ENCODE measurements at regions not wholly inside any gene's neighbourhood (a gene's known extent, or its start where the extent isn't known, plus 50 kb on each side); places are given as distances from the start of the nearest gene placed in this dataset.
"Not testable (repeated sequence)": the region's sequence is repeated elsewhere in the genome, so short reads cannot be mapped to it uniquely, and the experiment has no call there.

DNA sequence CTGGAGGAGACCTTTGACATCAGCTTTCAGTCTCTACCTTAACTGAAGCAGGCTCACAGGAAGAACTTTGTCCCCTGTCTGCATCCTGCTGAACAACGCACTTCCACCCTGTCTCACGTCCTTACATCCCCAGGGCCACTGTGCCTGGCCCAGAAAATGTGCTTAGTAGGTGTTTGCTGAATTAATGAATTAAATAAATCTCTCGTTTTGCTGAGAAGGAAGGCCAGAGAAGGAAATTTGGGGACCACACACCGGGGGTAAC is 54.3 kb upstream of the CREB3L1 start:
- no peak for DNase-seq

DNA sequence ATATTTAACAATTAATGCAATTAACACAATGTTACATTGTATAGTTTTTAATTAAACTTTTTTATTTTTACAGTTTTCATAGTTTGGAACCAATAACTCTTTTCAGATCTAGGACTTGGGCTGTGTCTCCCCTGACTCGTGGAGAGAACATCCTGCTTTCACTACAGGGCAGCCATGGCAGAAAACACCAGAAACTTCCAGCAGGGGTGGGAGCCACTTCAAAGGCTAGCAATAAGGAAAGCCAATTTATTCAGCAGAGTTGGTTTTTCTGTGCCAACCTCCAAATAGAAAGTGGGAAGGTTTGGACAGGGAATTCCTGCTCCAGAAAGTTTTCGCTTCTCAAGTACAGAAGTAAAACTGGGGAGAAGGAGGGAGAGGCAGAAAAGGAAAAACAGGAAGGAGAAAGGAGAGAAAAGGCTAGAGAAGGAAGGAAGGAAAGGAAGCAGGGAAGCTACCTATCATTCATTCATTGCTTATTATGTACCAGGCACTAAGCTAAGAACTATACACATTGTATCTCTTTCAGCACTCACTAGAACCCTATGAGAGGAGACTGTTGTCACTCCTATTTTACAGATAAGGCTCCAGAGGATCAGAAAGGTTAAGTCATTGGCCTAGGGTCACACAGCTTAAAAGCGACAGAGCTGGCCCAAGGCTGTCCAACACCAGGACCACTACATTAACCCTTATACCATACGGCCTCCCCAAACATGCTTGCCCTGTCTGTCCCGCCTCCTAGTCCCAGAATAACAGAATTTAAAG is 54.8 kb upstream of the CREB3L1 start:
- DNase-seq: no peak

DNA sequence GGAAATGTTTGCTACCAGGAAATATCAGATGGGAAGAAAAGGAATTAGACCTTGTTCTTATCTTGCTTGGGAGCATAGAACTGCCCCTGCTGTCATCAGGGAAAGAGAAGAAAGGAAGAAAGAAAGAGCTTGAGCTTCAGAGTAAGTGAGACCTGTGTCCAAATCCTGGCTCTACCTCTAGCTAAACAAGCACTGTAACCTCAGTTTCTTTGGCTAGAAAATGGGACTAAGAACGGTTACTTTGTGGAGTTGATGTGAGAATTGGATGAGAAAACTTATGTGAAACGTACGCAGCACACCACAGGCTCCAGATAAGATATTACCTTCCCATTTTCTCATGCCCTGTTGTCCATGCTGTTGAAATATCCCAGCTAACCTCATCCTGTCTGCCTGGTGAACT is 57.1 kb upstream of the CREB3L1 start:
- DNase-seq: no peak

DNA sequence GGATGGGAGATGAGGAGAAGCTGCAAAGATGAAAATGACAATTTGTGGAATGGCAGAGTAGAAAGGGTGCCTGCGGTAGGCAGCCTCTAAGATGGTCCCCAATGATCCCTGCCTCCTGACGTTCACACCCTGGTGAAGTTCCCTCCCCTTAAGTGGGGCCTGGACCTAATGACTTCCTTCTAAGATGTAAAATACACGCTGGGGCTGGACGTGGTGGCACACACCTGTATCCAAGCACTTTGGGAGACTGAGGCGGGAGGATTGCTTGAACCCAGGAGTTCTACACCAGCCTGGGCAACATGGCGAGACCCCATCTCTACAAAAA is 60.7 kb upstream of the CREB3L1 start:
- no peak for DNase-seq

DNA sequence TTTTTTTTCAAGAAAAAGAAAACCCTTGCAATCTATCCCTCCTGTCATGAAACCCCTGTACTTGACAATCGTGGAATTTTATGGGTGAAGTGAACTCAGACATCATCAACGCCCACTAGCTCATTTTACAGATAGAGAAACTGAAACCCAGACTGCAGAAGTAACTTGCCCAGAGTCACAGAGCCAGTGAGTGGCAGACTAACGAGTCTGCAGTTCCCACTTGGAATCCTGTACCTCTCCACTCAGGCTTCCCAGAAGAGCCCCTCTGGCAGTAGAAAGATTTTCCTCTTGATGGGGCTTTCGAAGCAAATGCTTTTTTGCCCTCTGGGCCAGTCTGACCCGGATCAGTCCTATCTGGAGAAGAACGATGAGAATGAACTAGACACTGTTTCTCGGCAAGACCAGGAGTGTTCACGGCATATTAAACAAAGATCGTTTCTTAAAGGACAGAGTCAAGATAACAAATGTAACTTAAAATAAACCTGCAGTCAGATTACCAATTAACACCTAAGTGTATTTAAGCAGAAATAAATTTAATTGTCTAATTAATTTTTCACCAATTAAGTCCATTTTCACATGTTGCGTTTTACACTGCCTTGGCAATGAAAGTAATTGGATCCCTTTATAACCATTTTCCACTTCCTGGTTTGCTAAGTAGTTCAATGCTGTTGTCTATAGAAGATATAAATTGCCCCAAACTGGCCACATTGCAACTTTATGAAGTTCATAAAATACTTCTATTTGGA is 61.3 kb upstream of the CREB3L1 start:
- no peak for DNase-seq

DNA sequence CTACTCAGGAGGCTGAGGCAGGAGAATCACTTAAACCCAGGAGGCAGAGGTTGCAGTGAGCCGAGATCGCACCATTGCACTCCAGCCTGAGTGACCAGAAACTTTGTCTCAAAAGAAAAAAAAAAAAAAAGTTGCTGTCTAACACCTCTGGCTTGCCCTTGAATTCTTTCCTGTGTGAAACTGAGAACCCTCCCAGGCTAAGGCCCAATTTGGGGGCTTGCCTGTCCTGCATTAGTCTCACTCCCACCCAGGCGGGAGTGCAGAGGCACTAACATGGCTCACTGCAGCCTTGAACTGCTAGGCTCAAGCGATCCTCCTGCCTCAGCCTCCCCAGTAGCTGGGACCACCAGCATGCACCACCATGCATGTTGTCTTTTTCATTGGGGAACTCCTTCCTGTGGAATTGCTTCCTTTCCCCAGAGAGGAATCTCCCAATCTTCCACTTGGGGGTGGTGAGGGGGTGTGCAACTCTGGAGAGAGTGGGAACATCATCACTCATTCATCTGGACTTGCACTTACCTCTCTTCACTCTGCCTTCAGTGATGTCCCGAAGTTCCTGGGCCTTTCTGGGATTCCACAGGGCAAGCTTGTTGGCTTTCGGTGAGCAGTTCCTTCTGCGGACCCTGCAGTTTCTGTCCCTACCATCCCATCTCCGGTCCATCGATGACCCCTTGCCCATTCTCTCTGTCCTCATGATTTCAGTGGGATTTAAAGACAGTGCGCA is 62.1 kb upstream of the CREB3L1 start:
- no peak for DNase-seq

DNA sequence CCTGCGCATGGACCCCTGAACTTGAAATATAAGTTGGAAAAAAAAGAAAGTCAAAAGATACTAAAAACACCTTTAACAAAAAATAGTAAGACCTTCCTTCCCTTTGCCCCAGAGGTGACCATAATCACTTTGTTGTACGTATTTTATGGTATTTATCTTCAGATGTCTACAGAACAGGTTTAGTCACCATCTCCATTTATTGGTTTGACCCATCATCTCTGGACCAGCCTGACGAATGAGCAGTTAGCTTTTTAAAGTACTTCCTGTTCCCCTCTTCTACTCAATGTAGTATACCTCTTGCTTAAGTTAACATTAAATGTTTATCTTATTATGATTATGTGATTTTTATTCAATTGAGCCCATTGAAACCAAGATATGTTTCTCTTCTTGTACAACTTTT is 64.7 kb upstream of the CREB3L1 start:
- no peak for DNase-seq

DNA sequence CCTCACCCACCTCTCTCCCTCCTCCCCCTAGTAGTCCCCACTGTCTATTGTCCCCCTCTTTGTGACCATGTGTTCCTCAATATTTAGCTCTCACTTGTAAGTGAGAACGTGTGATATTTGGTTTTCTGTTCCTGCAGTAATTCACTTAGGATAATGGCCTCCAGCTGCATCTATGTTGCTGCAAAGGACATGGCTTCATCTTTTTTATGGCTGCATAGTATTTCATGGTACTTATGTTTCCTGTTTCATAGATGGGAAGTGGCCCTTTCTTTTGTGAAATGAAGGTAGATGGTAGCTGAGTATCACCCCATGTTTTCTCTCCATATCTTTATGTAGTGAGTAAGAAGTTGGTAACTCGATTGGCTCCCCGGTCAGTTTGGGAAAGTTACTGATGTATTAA is 66.6 kb upstream of the CREB3L1 start:
- no peak for DNase-seq

DNA sequence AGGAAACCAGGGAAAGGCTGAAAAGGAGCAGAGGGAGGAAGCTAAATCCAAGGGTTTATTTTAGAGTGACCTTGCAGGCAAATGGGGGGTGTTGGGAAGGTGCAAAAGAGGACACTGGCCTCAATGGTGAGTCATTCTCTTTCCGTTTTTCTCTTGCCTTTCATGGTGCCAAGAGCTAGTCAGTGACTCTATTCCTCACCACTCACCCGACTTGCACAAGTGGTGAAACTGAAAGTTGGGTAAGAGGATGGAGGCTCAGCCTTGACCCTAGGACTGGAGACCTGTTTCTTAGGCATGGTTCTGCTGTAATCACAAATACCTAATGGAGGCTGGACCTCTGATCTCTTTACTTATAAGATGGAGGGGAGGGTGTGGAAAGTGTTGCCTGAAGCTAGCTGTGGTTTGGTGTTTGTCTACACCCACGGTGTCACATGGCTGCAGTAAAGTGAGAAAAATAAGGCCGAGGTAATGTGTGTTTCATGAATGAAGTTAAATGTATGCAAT is 67.3 kb upstream of the CREB3L1 start:
- DNase-seq: no peak

DNA sequence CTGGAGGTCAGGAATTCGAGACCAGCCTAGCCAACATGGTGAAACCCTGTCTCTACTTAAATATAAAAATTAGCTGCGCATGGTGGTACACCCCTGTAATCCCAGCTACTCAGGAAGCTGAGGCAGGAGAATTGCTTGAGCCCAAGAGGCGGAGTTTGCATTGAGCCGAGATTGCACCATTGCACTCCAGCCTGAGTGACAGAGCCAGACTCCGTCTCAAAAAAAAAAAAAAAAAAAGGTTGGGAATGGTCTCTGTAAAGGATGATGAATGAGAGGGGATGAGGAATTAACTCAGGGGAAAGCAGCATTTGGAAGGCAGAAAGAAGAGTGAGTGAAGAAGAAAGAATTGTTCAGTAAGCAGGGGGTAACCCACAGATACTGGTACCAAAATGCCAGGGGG is 67.8 kb upstream of the CREB3L1 start:
- DNase-seq: not testable (repeated sequence)

DNA sequence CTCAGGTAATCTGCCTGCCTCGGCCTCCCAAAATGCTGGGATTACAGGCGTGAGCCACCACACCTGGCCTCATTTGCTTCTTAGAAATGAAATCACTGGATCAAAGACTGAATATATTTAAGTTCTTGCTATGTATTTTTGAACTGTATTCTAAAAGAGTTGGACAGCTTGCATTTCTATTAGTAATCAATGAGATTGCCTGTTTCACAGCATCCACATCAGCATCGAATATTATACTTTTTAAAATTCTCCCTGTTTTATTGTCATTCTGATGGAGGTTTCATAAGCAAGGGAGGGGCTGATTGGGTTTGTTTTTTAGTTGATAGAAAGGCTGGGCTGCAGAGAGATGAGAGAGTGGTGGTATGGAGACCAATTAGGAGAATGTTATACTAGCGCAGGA is 68.7 kb upstream of the CREB3L1 start:
- no peak for DNase-seq

DNA sequence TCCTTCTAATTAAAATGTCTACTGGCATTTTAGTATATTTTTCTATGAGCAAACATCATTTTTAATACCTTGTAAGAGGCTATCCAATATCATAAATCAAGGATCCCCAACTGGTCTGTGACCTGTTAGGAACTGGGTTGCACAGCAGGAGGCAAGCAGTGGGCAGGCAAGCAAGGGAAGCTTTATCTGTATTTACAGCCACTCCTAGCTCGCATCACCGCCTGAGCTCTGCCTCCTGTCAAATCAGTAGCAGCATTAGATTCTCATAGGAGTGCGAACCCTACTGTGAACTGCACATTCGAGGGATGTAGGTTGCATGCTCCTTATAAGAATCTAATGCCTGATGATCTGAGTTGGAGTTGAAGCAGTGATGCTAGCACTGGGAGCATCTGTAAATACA is 70.2 kb upstream of the CREB3L1 start:
- no peak for DNase-seq

DNA sequence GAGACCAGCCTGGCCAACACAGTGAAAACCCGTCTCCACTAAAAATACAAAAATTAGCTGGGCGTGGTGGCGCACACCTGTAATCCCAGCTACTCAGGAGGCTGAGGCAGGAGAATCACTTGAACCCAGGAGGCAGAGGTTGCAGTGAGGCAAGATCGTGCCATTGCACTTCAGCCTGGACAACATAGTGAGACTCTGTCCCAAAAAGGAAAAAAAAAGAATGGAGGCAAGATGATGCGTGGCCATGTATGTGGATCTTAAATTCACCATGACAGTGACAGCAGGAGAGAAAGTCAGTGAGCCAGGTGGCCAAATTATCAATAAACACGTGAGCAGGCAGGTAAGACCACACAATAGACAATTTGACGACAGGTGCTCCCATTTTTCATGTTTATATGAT is 73.0 kb upstream of the CREB3L1 start:
- DNase-seq: not testable (repeated sequence)

DNA sequence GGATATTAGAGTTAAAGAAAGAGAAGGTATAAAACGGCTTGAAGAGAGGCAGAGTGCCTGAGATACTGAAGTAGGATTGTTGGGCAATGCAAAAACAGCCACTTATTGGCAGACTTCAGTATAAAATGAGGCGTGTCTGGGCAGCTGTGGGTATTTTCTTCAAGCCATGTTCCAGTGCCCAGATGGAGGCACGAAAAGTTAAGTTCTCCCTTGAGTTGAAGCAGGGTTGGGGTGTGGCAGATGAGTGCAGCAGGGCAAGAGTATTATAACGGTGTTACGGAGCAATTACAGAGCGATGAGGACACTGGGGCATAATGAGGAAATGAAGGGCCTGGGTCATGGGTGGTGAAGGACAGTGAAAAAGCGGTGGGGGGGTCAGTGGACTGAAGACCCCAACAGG is 73.7 kb upstream of the CREB3L1 start:
- no peak for DNase-seq

DNA sequence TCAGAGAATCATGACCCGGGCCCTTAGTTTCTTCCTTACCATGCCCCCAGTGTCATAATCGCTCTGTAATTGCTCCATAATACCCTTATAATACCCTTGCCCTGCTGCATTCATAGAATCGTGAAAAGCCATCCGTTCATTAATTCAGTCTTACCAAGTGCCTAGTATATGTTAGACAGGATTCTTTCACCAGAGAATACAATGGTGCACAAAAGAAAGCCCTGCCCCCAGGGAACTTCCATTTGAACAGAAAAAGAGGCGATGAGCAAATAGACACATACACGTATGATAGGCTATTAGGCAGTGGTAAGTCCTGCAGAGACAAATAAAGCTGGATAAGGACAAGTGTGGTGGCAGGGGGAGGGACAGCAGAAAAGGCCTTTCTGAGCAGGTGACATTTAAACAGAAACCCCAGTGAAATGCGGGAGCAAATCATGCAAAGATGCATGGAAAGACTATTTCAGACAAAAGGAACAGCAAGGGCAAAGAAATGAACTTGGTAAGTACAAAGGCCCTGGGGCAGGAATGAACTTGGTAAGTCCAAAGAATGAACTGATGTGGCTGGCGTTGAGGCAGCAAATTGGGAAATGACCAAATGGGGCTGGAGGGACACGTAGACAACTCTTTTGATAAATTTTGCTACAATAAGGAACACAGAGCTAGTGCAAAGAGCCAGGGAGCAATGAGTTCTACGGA is 74.6 kb upstream of the CREB3L1 start:
- no peak for DNase-seq

DNA sequence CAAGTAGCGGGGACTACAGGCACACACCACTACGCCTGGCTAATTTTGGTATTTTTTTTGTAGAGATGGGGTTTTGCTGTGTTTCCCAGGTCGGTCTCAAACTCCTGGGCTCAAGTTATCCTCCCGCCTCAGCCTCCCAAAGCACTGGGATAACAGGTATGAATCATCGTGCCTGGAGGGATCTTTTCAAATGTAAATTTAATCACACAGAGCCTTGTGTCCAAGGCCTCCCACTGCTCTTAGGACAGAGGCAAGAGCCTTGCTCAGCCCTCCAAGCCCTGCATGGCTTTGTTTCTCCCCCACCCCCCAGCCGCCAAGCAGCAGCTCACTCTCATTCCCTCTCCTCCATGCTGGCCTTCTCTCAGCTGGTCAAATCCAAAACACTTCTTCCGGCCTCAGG is 75.3 kb upstream of the CREB3L1 start:
- DNase-seq: peak; percentile 12

DNA sequence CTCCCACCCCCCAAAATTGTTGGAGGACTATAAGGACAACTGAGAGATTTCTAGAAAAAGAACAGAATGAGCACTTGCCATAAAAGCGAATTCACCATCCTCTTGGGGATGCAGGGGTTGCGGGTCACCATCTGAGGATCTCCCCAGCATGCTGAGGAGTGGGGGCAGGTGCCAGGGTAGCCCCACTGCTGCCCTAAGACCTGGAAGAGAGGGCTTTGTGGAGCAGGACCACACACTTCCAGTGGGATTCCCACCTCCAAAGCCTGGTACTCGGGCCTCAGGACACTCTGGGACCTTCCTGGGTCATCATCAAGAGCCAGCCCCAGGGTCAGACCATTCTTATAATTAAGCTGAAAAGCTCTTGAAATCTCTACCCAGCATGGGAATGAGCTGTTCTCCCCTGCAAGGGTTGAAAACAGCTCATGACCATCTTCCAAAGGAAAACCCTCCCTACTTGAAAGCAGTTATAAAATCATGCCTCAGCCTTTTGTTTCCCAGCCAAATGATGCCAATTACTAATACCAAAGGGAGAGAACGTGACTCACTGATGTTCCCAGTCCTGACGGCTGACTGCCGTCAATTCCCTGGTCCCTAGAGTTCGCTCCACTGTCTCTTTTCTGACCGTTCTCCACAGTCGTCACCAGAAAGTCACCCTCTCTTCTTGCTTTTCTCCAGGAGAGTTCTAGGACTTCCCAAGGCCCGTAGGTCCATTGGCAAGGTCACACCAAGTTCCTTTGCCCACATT is 76.8 kb upstream of the CREB3L1 start:
- DNase-seq: peak; percentile 10

DNA sequence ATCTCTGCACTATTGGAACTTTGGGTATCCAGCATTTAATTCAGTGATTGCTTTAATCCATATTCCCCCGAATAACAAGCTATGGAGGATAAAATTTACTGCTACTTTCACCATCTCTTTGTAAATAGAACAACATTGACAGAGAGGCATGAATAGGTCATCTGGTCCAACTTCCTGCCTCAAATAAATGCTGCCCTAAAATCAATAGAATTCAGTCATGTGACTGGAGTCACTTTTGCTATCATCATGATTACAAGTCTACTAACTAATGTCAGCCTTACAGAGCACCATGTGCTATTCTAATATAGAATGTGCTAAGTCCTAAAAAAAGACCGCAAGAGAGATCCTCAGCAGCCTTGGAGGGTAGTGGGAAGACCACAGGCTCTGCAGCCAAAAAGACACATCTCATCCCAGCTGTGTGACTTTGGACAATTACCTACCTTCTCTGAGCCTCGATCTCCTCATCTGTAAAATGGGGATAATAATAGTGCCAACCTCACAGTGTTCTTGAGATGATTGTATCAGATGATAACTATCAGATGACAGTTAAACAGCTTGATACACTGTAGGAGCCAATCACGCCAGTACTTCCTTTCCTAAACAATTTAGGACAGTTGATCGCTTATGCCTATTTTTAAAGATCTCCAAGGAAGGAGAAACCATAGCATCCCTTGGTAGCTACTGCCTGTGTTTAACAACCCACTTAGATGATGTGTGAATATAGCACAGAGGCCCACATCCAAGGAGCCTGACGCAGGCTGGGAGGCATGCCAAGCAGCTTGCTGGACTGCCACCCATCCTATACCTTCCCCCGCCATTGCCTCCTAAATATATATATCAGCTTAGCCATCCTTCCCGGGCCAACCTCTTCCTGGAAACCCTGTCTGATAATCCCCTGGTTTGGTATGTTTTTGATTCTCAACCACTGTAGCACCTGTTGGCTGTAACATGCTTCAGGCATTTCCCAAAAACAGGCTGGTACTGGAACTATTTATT is 77.3 kb upstream of the PHF21A start:
- DNase-seq: no peak

DNA sequence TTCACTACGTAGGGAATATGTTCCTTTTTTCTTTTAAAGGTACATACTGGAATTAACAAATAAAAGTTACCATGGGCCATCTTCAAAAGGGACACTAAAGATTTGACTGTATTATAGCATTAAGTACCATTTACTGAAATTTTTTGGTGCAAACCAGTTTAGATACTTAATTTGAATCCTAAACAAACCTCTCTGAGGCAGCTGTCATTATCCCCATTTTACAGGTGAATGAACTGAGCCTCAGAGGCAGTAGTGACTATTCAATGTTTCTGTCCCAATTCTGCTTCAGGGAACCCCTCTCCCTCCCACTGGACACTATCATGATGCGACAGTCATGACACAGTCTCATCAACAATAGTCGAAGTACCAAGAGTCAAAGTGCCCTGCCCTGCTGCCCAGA is 76.2 kb upstream of the PHF21A start:
- no peak for DNase-seq

DNA sequence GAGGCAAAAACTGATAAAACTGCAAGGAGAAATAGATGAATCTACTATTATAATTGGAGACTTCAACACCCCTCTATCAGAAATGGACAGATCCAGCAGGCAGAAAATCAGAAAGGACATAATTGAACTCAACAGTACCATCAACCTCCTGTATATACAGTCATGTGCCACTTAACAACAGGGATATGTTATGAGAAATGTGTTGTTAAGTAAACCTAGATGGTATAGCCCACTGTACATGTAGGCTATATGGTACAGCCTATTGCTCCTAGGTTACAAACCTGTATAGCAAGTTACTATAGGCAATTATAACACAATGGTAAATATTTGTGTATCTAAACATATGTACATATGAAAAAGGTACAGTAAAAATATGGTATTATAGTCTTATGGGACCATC is 66.8 kb upstream of the PHF21A start:
- DNase-seq: no peak

DNA sequence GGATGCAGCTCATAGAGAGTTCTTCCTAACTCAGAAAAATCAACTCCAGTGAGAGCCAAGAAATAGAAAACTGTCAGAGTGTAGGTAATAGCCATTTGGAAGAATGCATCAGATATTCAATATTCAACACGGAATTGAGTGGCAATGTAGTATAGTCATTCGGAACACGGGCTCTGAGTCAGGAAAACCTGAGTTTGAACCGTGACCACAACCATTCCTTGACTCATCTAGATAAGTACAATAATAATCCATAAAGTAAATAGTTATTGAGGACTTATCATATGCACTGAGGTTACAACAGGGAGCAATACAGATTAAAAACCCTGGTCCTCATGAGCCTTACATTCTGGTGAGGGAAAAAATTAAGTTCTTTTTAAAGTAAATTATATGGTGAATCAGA is 62.6 kb upstream of the PHF21A start:
- DNase-seq: no peak
